Activated CD4-positive, alpha-beta T cell treated with anti-CD3 and anti-CD28 coated beads, Interleukin-2, amount 50 U/mL, for 4 hours (primary cell): ENCODE measurements at regions not wholly inside any gene's neighbourhood (a gene's known extent, or its start where the extent isn't known, plus 50 kb on each side); places are given as distances from the start of the nearest gene placed in this dataset.

Source experiments
- DNase-seq, 2 experiments: peaks; one replicate each; pipeline ENCODE4 v3.0.0-alpha.2; 2020

DNA sequence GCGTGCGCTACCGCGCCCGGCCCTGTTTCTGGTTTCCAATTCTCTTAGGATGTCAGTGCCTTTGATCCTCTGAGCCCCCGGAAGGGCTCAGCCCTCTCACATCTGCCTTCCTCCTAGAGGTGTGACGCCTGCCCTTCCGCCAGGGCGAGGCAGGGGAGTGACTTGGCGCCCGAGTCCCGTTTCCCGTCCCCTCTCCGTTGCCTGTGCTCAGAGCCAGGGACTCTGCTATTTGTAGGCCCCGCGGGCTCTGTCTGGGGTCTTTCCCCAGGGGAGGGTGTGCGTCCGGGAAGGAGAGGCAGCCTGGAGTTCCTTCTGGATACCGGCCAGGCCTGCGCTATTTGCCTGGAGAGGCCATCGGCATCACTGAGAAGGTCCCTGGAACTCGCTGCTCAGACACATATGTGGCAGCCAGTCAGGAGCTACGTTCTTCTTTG lies 103.7 kb upstream of the TAF1B start:
- peak; percentile 22 to 25 for DNase-seq

DNA sequence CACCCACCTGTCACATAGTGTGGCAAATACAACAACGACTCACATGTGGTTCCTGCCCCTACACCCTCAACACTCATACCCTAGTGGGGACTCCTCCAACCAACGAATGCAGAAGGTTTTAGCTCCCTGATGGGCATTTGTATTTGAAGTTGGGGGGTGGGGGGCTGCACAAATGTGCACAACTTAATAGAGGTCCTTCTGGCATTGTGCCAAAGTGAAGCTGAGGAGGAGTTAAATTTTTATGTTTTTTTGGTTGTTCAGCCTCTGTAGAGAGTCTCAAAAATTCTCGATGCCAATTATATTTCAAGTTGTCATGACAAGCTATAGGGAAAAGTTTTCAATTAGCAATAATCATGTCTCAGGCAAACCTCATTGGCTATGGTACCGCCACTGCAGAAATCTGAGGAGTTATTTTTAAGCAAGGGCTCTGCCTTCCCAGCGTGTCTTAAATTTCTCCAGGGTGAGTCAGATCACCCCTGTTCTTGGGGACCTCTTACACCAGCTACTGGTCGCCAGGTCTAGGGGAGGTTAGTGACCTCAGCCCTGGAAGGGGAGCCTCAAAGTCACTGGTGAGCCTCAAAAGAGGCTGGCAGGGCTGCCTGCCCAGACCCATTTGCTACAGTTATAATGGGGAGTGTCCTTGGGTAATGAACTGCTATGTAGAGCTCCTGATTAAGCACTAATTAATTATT lies 102.7 kb upstream of the TAF1B start:
- no peak for DNase-seq

DNA sequence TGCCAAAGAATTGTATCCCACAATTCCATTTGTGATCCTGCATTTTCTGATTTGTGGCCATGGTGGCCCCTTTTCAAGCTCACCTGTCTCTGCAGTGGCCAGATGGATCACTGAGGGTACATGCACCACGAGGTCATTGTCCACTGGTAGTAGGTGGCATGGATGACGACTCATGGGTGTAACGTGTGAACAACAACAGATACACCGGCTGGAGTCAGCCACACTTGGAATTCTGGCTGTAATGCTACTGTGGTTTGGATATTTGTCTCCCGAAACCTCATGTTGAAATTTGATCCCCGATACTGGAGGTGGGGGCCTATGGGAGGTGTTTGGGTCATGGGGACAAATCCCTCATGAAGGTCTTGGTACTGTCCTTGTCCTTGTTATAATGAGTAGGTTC lies 102.2 kb upstream of the TAF1B start:
- no peak for DNase-seq

DNA sequence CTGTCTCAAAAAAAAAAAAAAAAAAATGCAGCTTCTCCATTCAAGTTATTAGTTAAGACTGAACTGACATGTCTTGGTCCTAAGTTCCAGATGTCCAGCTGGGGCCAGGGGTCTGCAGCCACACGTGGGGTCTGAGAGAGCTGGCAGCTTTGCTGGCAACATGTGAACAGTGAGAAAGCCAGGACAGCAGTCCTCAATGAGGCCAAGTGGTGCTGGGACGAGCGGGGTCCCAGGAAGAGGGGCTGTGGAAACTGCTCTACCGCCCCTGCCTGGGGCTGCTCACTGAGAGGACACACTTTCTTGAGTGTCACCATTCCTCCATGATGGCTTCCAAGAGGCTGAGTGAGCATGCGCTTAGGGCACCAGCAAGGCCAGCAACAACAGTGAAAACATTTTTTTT lies 100.7 kb upstream of the TAF1B start:
- DNase-seq = no peak

DNA sequence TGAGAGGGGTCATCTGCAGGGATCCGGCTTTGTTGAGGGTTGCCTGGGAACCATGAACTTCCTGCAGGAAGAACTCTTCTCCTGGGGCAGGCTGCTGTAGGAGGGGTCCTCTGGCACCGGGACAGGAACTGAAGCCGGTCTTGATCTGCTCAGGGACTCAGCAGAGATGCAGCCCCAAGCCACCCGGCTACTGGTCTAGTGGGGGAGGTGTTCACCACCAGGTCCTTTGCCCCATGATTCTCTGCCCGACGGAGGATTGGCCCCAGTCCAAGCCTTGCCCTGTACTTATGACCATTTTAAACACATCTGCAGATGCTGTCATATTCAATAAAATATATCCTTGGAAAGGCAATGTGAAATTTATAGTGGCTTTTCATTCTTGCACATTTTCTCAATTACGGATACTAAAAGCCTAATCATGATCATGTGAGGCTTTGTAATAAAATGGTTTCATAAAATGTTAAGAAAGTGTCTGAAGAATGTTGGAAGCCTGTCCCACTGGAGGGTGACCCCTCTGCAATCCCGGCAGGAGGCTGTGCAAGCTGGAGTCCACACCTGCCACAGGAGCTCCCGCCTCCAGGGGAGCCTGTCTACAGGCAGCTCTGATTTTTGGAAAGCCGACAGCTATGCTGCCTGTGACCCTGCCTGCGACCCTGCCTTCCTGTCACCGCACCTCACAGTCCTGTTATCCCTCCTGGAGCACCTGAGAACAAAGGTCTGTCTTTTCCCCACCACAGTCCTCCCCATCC lies 98.8 kb upstream of the TAF1B start:
- no peak for DNase-seq

DNA sequence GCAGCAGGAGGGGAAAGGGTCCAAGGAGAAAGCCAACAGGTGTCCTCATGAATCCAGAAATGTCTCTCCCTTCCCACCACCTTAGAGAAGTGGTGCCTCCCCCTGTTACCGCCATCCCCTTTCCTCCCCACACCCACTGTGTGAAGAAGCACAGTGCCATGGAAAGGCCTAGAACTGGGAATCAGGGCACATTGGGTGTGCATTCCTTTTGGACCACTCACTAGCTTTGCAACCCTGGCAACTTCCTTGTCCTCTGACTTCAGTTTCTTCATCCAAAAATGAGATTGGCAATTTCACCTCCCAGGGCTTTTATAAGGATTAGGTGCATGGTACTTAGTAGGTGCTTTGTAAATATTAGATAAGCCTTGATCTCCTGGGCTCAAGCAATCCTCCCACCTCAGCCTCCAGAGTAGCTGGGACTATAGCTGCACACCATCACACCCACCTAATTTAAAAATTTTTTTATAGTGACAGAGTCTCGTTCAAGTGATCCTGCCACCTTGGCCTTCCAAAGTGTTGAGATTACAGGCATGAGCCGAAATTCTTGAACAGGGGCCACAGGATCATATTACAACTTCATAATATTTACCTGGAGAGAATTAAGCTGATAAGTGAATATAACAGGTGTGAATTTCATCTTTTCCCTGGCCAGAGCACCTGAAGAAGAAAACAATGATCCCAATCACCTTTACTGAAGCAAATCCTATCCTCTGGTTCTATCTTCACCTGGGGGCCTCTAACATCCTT lies 97.9 kb upstream of the TAF1B start:
- no peak for DNase-seq

DNA sequence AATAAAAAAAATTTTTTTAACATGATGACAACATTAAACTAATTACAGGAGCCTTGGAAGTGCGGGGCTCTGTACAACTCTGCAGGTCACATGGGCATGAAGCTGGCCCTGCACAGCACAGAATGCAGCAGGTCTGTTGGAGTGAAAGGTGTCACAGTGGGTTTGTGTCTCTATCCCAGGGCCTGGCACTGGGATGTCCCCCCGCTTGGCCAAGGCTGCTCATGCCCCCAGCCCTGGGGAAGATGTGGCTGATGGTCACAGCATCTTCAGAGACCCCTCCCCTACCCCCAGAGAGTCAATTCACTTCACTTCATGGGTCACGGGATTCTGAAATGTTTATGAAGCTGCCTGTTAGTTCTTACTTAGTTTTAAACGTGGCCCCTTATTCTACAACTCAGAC lies 95.9 kb upstream of the TAF1B start:
- no peak for DNase-seq

DNA sequence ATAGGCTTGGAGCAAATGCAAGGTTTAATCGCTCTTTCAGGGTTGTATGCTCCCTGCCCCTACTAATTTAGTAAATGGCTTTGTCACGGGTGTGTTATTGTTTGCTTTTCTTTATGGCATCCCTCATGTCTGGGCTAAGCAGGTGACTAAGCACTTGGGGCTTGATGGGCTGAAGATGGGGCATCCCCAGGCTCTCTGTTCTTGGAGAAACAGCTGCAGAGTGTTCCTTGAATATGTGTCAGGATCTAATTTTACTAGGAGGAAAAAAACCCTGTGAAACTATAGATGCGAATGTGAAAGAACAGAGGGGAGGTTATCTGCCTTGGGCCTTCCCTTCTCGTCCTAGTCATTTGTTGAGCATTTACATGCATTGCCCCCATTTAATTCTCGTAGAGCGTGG lies 94.7 kb upstream of the TAF1B start:
- no peak for DNase-seq

DNA sequence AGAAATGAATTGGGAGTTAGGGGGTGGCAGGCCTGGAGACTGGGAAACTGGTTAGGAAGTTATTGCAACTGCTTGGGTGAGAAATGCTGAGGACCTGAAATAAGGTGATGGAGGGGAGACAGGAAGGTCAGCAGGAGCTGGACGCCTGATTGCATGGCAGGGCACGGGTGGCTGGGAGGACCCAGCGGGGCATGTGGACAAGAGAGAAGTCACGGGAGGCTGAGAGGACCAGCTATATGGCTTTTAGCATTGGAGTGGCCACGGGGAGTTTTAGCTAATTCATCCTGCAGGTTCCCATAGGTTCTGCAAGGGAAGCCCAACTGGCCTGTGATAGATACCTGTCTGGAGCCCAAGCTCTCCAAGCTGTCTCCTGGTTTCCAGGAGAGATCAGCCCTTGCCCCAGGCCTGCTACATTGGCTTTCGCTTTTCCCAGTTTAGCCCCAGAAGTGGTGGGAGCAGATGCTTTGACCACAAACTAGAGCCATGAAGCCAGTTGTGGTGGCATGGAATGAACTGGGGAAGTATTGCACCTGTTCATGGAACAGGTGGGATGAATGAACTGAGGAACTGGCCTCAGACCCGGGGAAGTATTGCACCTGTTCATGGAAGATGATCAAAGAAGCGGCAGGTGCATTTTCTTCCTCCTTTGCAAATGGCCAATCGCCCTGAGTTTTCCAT lies 93.6 kb upstream of the TAF1B start:
- no peak for DNase-seq

DNA sequence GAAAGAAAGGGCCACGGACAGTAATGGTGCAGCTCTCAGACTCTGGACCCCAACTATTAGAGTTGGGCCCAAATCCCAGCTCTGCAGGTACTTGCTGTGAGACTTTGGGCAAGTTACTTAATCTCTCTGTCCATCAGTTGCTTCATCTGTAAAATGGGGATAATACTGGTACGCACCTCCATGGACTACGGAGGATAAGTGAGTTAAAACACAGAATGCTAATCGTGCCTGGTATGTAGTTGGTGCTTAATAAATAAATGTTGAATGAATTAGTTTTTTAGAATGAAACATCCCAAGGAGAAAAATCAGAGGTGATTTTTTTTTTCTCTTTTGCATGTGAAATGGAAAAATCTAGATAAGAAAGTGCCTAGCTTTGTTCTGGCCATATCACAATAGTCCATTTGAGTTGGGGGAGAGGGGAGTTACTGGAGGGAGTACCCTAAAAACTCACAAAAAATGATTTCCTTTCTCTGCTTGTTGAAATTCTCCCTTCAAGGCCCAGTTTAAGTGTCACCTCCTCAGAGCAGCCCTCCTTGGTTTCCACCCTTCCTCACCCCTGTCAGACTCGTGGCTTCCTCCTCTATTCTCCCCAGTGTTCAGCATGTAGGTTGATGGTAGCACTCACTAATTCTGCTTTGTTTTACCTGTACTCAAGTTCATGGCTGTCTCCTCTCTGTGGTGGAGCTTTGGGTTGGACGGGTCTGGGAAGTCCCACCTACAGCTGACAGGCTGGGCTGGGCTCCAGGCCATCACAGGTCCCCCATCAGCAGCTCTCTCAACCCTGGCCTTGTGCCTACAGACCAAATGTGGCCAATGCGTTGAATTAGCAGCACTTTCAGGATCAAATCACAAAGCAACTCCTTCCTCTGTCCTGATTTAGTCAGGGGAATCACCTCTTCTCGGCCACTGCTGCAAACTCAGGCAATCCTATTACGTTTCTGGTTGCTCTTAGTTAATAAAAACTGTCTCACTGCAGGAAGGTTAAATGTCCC lies 92.8 kb upstream of the TAF1B start:
- no peak for DNase-seq

DNA sequence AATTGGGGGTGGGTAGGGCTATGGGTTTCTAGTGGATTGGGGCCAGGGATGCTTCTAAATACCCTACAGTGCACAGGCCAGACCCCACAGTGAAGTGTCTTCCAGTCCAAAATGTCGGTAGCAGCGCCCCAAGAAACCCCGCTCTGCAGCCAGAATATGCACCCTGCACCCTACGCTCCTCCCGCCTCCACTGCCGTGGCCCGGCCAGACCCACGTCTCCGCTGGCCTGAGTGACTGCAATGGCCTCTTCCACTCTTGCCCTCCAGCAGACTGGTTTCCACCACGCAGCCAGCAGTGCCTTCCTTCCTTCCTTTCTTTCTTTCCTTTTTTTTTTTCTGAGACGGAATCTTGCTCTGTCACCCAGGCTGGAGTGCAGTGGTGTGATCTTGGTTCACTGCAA lies 91.4 kb upstream of the TAF1B start:
- DNase-seq = no peak

DNA sequence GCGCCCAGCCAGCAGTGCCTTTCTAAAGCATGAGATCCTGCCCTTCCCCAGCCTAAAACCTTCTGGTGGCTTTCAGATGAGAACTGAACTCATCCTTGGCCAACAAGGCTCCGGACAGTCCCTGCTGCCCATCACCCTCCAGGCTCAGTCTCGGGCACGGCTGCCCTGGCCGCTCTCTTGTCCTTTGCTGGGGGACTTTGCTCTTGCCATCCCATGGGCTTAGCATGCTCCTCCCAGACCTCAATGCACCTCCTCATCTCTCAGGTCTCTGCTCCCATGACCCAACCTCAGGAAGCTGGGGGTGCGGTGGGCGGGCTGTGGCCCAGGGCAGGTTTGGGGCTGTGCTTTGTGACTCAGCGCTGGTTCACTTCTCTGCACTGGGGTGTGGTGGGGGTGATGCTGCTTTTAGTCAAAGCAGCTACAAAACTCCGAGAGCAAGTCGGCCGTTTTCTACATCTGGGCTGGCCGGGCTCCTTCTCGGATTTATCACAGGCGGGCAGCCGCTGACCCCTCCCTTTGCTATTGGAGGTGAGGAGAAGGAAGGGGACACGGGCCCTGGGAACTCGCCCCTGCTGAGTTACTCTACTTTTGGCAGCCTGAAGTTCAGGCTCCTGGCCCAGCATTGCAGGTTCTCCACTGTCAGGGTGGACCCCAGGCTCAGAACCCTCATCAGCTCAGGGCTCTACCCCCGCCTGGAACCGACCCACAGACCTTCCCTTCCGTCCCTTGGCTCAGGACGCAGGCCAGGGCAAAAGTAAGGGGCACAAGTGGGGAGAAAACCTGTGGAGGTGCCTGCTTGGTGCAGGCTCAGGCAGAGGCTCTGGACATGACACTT lies 90.6 kb upstream of the TAF1B start:
- DNase-seq = peak; percentile 82 to 85

DNA sequence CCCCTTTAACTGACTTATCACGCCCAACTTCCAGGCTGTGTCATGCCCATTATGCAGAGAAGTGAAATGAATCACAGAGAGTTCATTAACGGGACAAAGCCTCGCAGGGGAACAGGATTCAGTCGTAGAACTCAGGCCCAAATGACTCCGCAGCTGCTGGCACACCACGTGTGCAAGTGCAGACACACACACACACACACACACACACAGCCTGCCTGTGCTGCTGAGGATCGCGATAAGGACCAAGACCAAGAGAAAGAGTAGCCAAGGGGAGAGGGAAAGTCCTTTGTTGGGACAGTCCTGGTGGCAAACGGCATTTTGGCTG lies 90.0 kb upstream of the TAF1B start:
- DNase-seq = peak; percentile 44 to 54

DNA sequence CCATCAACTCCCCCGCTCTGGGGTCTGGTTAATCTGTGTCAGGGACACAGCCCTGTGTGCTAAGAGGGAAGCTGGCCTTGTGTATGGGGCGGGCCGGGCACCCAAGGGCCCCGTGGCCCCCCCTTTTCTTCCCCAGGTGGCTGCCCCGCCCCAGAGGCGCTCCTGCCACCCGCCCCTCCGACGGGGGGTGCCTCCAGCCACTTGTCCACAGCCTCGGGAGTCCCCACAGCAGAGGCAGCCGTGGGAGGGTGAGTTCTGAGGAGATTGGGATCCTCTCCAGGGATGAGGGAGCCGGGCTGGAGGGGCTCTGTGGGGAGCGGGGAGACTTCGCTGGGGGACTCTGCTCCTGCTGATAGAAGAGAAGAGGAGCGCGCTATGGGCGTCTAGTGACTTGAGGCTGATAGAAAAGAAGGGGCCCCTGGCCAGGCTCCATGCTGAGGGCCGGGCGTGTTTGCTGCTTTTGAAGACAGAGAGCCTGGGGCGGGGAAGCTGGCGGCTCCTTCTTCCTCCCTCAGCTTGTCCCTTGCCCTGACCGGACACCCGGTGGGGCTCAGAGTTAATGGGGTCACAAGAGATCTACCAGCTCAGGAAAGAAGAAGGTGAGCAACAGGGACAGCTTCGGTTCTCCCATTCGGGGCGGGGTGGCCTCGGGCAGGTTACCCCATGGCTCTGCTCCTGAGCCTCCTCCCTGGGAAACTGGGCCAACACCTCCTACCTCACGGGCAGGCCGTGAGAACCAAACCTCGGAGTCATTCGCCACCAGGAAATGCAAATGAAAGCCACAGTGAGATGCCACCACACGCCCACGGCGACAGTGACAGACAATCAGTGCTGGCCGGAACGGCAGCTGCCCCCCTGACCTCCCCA lies 89.4 kb upstream of the TAF1B start:
- peak; percentile 48 to 53 for DNase-seq

DNA sequence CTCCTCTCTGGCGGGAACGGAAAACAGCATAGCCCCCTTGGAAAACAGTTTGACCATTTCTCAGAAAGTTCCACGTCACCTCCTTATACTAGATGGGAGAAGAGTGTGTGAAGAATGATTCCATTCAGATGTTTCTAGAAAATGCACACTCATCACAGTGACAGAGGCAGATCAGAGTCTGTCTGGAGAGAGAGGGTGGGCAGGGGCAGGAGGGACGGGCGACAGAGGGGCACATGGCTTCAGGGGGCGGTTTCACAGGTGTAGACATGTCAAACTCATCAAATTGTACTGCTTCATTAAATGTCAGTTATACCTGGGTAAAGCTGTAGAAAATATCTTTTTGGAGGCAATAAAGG lies 88.8 kb upstream of the TAF1B start:
- DNase-seq = peak in 1 of 2 experiments; percentile 42

DNA sequence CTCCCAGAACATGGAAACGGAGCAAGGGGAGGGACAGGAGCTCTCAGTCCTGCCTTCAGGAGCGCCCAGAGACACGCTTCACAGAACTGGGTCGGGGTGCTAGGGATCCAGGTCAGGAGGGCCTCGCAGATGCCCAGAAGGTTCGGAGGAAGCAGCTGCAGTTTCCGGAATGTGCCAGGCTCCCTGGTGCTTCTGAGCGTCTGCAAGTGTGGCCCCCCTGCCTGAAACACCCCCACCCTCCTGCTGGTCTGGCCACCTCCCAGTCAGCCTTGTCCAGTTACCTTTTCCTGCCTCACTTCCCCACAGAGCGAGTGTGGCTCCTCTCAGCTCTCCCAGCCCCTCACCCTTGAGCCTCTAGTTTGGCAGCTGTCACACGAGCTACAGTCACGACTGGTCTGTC lies 88.3 kb upstream of the TAF1B start:
- DNase-seq = no peak

DNA sequence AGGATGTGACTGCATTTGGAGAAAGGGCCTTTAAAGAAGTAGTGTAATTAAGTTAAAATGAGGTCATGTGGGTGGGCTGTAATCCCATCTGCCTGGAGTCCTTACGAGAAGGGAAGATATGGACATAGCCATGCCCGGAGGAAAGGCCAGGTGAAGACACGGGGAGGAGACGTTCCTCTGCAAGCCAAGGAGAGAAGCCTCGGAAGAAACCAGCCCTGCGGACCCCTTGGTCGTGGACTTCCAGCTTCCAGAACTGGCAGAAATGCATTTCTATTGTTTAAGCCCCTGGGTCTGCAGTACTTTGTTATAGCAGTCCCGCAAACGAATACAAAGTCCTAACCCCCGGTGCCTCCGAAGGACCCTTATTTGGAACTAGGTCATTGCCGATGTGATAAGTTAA lies 87.6 kb upstream of the TAF1B start:
- no peak for DNase-seq

DNA sequence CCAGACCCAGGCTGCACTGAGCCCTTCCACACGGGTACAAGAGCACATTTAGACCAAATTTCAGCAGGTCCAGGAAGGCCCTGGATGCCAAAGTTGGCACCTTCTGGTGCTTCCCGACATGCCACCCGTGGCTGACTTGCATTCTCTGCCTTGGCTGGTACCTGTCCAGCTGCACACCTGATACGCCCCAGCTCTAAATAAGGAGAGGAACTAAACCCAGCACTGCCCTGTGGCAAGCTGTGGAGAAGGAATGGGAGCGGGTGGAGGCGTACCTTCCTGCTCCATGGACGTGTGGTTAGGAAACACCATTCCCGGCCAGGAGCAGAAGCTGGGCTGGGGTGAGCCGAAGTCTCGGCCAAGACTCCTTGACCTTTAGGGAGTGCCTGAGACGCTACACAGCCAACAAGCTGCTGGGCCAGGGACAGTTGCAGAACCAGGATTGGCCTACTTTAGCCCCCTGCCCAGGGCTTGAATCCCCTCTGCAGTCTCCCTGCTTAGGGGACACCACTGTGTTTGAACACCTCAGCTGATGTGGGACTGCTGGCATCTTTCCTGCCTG lies 86.5 kb upstream of the TAF1B start:
- DNase-seq = no peak

DNA sequence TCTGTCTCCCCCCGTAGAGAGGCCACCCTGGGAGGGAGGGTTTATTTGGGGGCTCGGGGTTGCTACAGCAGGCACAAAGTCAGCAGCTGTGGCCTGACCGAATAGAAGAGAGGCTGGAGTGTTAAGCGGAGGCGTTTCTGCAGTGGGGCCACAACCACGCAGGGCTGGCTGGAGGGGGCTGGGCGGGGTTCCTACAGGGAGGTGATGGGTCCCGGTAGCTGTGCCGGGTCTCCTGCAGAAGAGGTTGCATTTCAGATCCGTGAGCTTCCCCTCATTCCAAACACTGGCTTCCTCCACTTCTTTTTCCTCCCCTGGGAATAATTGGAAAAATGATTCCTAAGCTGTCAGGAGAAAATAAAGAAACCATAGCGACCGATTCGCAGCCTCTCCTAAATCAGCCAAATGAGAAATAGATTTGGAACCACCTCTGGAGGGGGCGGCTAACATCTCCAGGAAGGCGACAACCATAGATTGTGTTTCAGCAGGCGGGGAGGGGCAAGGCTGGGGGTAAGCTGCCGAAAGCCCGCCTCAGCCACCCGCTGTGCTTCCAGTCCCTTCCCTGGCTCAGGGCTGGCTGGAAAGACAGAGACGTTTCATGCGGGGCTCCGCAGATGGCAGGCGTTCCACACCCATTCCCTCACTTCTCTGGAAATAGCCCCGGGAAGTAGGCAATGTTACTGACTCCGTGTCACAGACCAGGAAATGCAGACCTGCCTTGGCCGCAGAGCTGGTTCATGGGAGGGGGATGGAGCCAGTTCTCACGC lies 85.6 kb upstream of the TAF1B start:
- no peak for DNase-seq
